HEK293T (cell line): ENCODE measurements at regions not wholly inside any gene's neighbourhood (a gene's known extent, or its start where the extent isn't known, plus 50 kb on each side); places are given as distances from the start of the nearest gene placed in this dataset.

Experiments
- ARNT ChIP-seq: fragments of 450-650 bp; IDR thresholded peaks from 2 replicates; pipeline ENCODE4 v1.6.1; 2017; ENCODE audit warnings: mild to moderate bottlenecking
- FOXK2 ChIP-seq: fragments of 450-650 bp; IDR thresholded peaks from 2 replicates; pipeline ENCODE4 v1.6.1; 2016; ENCODE audit warnings: mild to moderate bottlenecking
- PKNOX1 ChIP-seq: fragments of 450-650 bp; IDR thresholded peaks from 2 replicates; pipeline ENCODE4 v1.6.1; 2016
- TARDBP ChIP-seq: fragments of 450-650 bp; IDR thresholded peaks from 2 replicates; pipeline ENCODE4 v1.6.1; 2016

- no peak for TF ChIP-seq ARNT
- no peak for TF ChIP-seq PKNOX1
- no peak for TF ChIP-seq FOXK2
- no peak for TF ChIP-seq TARDBP
Observed at GRCh38 chrX:63508668-63509067, 157.5 kb upstream of the SPIN4 start.
